Left ventricle myocardium inferior (tissue), 1 donor: ENCODE measurements at regions not wholly inside any gene's neighbourhood (a gene's known extent, or its start where the extent isn't known, plus 50 kb on each side); places are given as distances from the start of the nearest gene placed in this dataset.

Experiments used
- DNase-seq: peaks from one replicate; pipeline ENCODE4 v3.0.0-alpha.2; 2020
- H3K27ac ChIP-seq: fragments of 200-600 bp; replicated peaks from 2 replicates; pipeline ENCODE4 v1.8.0; 2021
- H3K27me3 ChIP-seq: fragments of 200-600 bp; 2 replicates; pipeline ENCODE4 v1.8.0; 2021; ENCODE audit warnings: low read depth
- H3K36me3 ChIP-seq: fragments of 200-600 bp; 2 replicates; pipeline ENCODE4 v1.8.0; 2021
- H3K4me1 ChIP-seq: fragments of 200-600 bp; 2 replicates; pipeline ENCODE4 v1.8.0; 2021
- H3K4me3 ChIP-seq: fragments of 200-600 bp; 2 replicates; pipeline ENCODE4 v1.8.0; 2021; ENCODE audit warnings: mild to moderate bottlenecking, moderate library complexity
- H3K9me3 ChIP-seq: fragments of 200-600 bp; replicated peaks from 2 replicates; pipeline ENCODE4 v1.8.0; 2021
- CTCF ChIP-seq: fragments of 200-600 bp; IDR thresholded peaks from 2 replicates; pipeline ENCODE4 v1.8.0; 2021; ENCODE audit warnings: antibody characterized with exemption, mild to moderate bottlenecking, borderline replicate concordance
- intact Hi-C: fragments of 100-400 bp; cut with micrococcal nuclease; formaldehyde crosslinking; loops from one replicate; pipeline ENCODE4 v1.11.0; 2022
- donor health status: DM: no; HTN: yes; CAD: no; lungs with severe emphysema.

- Histone ChIP-seq H3K36me3 (no peaks in the 10 kb centered on the region), H3K27me3 (no peaks in the 10 kb centered on the region), H3K4me3 (no peak overlapping the region), H3K27ac (no peak overlapping the region), H3K9me3 (no peaks in the 10 kb centered on the region), H3K4me1 (no peaks in the 10 kb centered on the region)
- TF ChIP-seq CTCF: no peak
- DNase-seq: no peak
- intact Hi-C loops: no loop called here
Observed at GRCh38 chr1:94702442-94702815, 117.7 kb upstream of the SLC44A3 start.

- H3K27me3 ChIP-seq: no peaks in the 10 kb centered on the region
- no peak for DNase-seq
- no peaks in the 10 kb centered on the region for H3K9me3 ChIP-seq
- H3K27ac ChIP-seq: no peak overlapping the region
- H3K4me3 ChIP-seq: no peak overlapping the region
- no peak for TF ChIP-seq CTCF
- intact Hi-C loops: no loop called here
- no peaks in the 10 kb centered on the region for H3K4me1 ChIP-seq
- no peaks in the 10 kb centered on the region for H3K36me3 ChIP-seq
Observed at GRCh38 chr1:94701796-94702441, 118.2 kb upstream of the SLC44A3 start.

GRCh38 chr1:94698759-94699502 is 121.2 kb upstream of the SLC44A3 start:
- intact Hi-C loops: no loop called here
- H3K4me3 ChIP-seq: no peak overlapping the region
- DNase-seq: no peak
- no peak overlapping the region for H3K27ac ChIP-seq
- H3K27me3 ChIP-seq: no peaks in the 10 kb centered on the region
- no peaks in the 10 kb centered on the region for H3K36me3 ChIP-seq
- H3K4me1 ChIP-seq: no peaks in the 10 kb centered on the region
- TF ChIP-seq CTCF: no peak
- no peaks in the 10 kb centered on the region for H3K9me3 ChIP-seq

- no peak overlapping the region for H3K27ac ChIP-seq
- H3K27me3 ChIP-seq: no peaks in the 10 kb centered on the region
- H3K9me3 ChIP-seq: no peaks in the 10 kb centered on the region
- no peak for TF ChIP-seq CTCF
- intact Hi-C loops: no loop called here
- no peaks in the 10 kb centered on the region for H3K4me1 ChIP-seq
- H3K36me3 ChIP-seq: no peaks in the 10 kb centered on the region
- DNase-seq: no peak
- H3K4me3 ChIP-seq: no peak overlapping the region
Observed at GRCh38 chr1:94698356-94698755, 121.8 kb upstream of the SLC44A3 start.

- intact Hi-C loops: no loop called here
- no peak overlapping the region for H3K4me3 ChIP-seq
- H3K9me3 ChIP-seq: no peaks in the 10 kb centered on the region
- H3K4me1 ChIP-seq: no peaks in the 10 kb centered on the region
- no peaks in the 10 kb centered on the region for H3K27me3 ChIP-seq
- TF ChIP-seq CTCF: no peak
- DNase-seq: no peak
- H3K27ac ChIP-seq: no peak overlapping the region
- no peaks in the 10 kb centered on the region for H3K36me3 ChIP-seq
Observed at GRCh38 chr1:94697839-94698238, 122.3 kb upstream of the SLC44A3 start.
